OCI-LY3 (cell line): ENCODE measurements at regions not wholly inside any gene's neighbourhood (a gene's known extent, or its start where the extent isn't known, plus 50 kb on each side); places are given as distances from the start of the nearest gene placed in this dataset.

Experiments
- EZH2phosphoT487 ChIP-seq: fragments of 200-600 bp; shearing (Covaris generic); IDR thresholded peaks from 2 replicates; pipeline ENCODE4 v1.6.1; 2018; ENCODE audit warnings: antibody characterized with exemption, mixed run types, low read depth
- TF ChIP-seq, protein P1 (sequence below): fragments of 200-600, 300-600 bp; sonication (generic); IDR thresholded peaks from 2 replicates; pipeline ENCODE4 v1.5.1; 2014; ENCODE audit warnings: antibody characterized with exemption, low read length, low read depth

DNA sequence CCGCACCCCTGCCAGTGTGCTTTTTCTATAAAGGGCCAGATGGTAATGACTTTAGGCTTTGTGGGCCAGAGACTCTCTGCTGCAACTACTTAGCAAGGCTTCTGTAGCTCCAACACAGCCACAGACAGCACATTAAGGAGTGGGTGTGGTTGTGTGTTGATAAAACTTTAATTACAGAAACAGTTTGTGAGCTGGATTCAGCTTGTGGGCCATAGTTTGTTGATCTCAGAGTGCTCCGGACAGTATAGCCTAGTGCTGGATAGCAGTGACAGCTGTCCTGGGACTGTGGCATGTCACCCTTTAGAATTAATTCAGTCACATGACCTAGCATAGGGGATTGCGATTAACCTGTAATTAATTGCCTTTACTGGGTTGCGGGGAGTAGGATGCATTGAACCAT lies 109.7 kb downstream of the ZNF664 start:
- TF ChIP-seq, protein P1, sequence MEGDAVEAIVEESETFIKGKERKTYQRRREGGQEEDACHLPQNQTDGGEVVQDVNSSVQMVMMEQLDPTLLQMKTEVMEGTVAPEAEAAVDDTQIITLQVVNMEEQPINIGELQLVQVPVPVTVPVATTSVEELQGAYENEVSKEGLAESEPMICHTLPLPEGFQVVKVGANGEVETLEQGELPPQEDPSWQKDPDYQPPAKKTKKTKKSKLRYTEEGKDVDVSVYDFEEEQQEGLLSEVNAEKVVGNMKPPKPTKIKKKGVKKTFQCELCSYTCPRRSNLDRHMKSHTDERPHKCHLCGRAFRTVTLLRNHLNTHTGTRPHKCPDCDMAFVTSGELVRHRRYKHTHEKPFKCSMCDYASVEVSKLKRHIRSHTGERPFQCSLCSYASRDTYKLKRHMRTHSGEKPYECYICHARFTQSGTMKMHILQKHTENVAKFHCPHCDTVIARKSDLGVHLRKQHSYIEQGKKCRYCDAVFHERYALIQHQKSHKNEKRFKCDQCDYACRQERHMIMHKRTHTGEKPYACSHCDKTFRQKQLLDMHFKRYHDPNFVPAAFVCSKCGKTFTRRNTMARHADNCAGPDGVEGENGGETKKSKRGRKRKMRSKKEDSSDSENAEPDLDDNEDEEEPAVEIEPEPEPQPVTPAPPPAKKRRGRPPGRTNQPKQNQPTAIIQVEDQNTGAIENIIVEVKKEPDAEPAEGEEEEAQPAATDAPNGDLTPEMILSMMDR: no peak
- TF ChIP-seq EZH2phosphoT487: no peak
